SW 1271 (cell line): ENCODE measurements at regions not wholly inside any gene's neighbourhood (a gene's known extent, or its start where the extent isn't known, plus 50 kb on each side); places are given as distances from the start of the nearest gene placed in this dataset.

ENCODE experiments used
- DNase-seq, 2 experiments: peaks; one replicate each; lab custom pipeline; 2025; lab: John Stamatoyannopoulos, UW

- no peak for DNase-seq
These were observed 911.7 kb upstream of the TMEM132C start for GRCh38 chr12:127355061-127355841.

GRCh38 chr12:127358888-127359287 is 908.1 kb upstream of the TMEM132C start:
- DNase-seq, result no peak

GRCh38 chr12:127360580-127360979 is 906.4 kb upstream of the TMEM132C start:
- no peak for DNase-seq

GRCh38 chr12:127362121-127362520 is 904.8 kb upstream of the TMEM132C start:
- no peak for DNase-seq

- no peak for DNase-seq
These were observed 903.6 kb upstream of the TMEM132C start for GRCh38 chr12:127363392-127363791.

- DNase-seq, result no peak
These were observed 893.4 kb upstream of the TMEM132C start for GRCh38 chr12:127373559-127373958.

GRCh38 chr12:127374447-127374846 is 892.5 kb upstream of the TMEM132C start:
- DNase-seq, result no peak

GRCh38 chr12:127381043-127381668 is 885.8 kb upstream of the TMEM132C start:
- peak in 1 of 2 experiments; percentile 30 for DNase-seq

GRCh38 chr12:127381681-127382080 is 885.3 kb upstream of the TMEM132C start:
- no peak for DNase-seq

- DNase-seq, result no peak
These were observed 883.7 kb upstream of the TMEM132C start for GRCh38 chr12:127383281-127383680.

GRCh38 chr12:127386723-127387122 is 880.2 kb upstream of the TMEM132C start:
- DNase-seq, result no peak

GRCh38 chr12:127388985-127389384 is 878.0 kb upstream of the TMEM132C start:
- DNase-seq, result no peak

- DNase-seq, result no peak
These were observed 877.0 kb upstream of the TMEM132C start for GRCh38 chr12:127389923-127390322.

- DNase-seq, result no peak
These were observed 873.5 kb upstream of the TMEM132C start for GRCh38 chr12:127393465-127393864.

- DNase-seq, result no peak
These were observed 873.1 kb upstream of the TMEM132C start for GRCh38 chr12:127393896-127394295.

- no peak for DNase-seq
These were observed 870.2 kb upstream of the TMEM132C start for GRCh38 chr12:127396734-127397133.

- DNase-seq, result no peak
These were observed 868.8 kb upstream of the TMEM132C start for GRCh38 chr12:127398016-127398710.

- no peak for DNase-seq
These were observed 867.5 kb upstream of the TMEM132C start for GRCh38 chr12:127399451-127399850.

- no peak for DNase-seq
These were observed 866.7 kb upstream of the TMEM132C start for GRCh38 chr12:127400221-127400620.

GRCh38 chr12:127401005-127401404 is 866.0 kb upstream of the TMEM132C start:
- peak in 1 of 2 experiments; percentile 15 for DNase-seq

- DNase-seq, result no peak
These were observed 865.4 kb upstream of the TMEM132C start for GRCh38 chr12:127401536-127401935.

GRCh38 chr12:127411166-127411915 is 855.6 kb upstream of the TMEM132C start:
- no peak for DNase-seq
